DND-41 (cell line): ENCODE measurements at regions not wholly inside any gene's neighbourhood (a gene's known extent, or its start where the extent isn't known, plus 50 kb on each side); places are given as distances from the start of the nearest gene placed in this dataset.

ENCODE experiments used
- ATAC-seq: fragments of 200-7000 bp; cut with Tn5 transposase; 3 replicates; pipeline ENCODE4 v1.9.1; 2021; ENCODE audit warnings: low read depth; ENCODE audit not compliant: insufficient read depth
- DNase-seq: peaks from one replicate; pipeline ENCODE4 v3.0.0-alpha.2; 2020
- H2AFZ ChIP-seq: 2 replicates; pipeline ENCODE4 v1.6.0; 2012; ENCODE audit warnings: low read depth, low read length
- H3K27ac ChIP-seq: 2 replicates; pipeline ENCODE4 v1.5.1; 2012; ENCODE audit warnings: low read length, inconsistent platforms
- H3K27me3 ChIP-seq: fragments of 200-600 bp; sonication (generic); 2 replicates; pipeline ENCODE4 v1.6.0; 2012; ENCODE audit warnings: low read length, mild to moderate bottlenecking, inconsistent platforms; ENCODE audit not compliant: insufficient read depth, poor library complexity
- H3K36me3 ChIP-seq: 2 replicates; pipeline ENCODE4 v1.5.1; 2012; ENCODE audit warnings: low read length, inconsistent platforms; ENCODE audit not compliant: insufficient read depth
- H3K4me1 ChIP-seq: 2 replicates; pipeline ENCODE4 v1.5.1; 2012; ENCODE audit warnings: mild to moderate bottlenecking, low read length; ENCODE audit not compliant: insufficient read depth
- H3K4me2 ChIP-seq: 2 replicates; pipeline ENCODE4 v1.6.0; 2012; ENCODE audit warnings: mild to moderate bottlenecking, moderate library complexity, low read length, inconsistent platforms; ENCODE audit not compliant: insufficient read depth
- H3K4me3 ChIP-seq, 2 experiments: fragments of 200-600 bp in 1 of 2; shearing (Covaris generic) in 1 of 2; 2 replicates each; pipeline ENCODE4 v1.5.1; 2012 to 2016; ENCODE audit warnings: inconsistent platforms in 2 of 2, low read length in 2 of 2, mild to moderate bottlenecking in 2 of 2, low read depth in 1 of 2, moderate library complexity in 1 of 2
- H3K79me2 ChIP-seq: 2 replicates; pipeline ENCODE4 v1.6.0; 2012; ENCODE audit warnings: low read length, inconsistent platforms; ENCODE audit not compliant: insufficient read depth
- H3K9ac ChIP-seq: 2 replicates; pipeline ENCODE4 v1.6.0; 2012; ENCODE audit warnings: low read depth, mild to moderate bottlenecking, inconsistent platforms, low read length, moderate library complexity
- H3K9me3 ChIP-seq: 2 replicates; pipeline ENCODE4 v1.5.1; 2012; ENCODE audit warnings: low read length, moderate library complexity, mild to moderate bottlenecking, inconsistent platforms; ENCODE audit not compliant: insufficient read depth, severe bottlenecking
- H4K20me1 ChIP-seq: 2 replicates; pipeline ENCODE4 v1.6.0; 2012; ENCODE audit warnings: low read length; ENCODE audit not compliant: insufficient read depth
- CTCF ChIP-seq: IDR thresholded peaks from 2 replicates; pipeline ENCODE4 v1.5.1; 2012; ENCODE audit warnings: borderline replicate concordance, low read length, moderate library complexity, mild to moderate bottlenecking; ENCODE audit not compliant: poor library complexity, severe bottlenecking; ENCODE audit errors: extremely low read depth
- EZH2 ChIP-seq: IDR thresholded peaks from 3 replicates; pipeline ENCODE4 v1.6.1; 2012; ENCODE audit warnings: borderline replicate concordance, low read depth, mild to moderate bottlenecking, moderate library complexity, low read length, inconsistent platforms; ENCODE audit not compliant: severe bottlenecking

- H4K20me1 ChIP-seq: no peaks in the 10 kb centered on the region
- no peaks in the 10 kb centered on the region for H3K36me3 ChIP-seq
- H3K9ac ChIP-seq: no peak overlapping the region
- H3K4me1 ChIP-seq: no peaks in the 10 kb centered on the region
- no peaks in the 10 kb centered on the region for H3K27me3 ChIP-seq
- no peaks in the 10 kb centered on the region for H3K9me3 ChIP-seq
- no peak overlapping the region for H2AFZ ChIP-seq
- no peaks in the 10 kb centered on the region for H3K79me2 ChIP-seq
- H3K4me2 ChIP-seq: no peak overlapping the region
- DNase-seq (no peak), ATAC-seq (no peak)
- no peak overlapping the region for H3K4me3 ChIP-seq
- H3K27ac ChIP-seq: no peak overlapping the region
- TF ChIP-seq CTCF (no peak), EZH2 (no peak)
Observed at GRCh38 chr9:102519423-102519822, 475.7 kb upstream of the CYLC2 start.

GRCh38 chr9:102518324-102518723, 476.8 kb upstream of the CYLC2 start:
- Histone ChIP-seq H2AFZ (no peak overlapping the region), H3K36me3 (no peaks in the 10 kb centered on the region), H3K27me3 (no peaks in the 10 kb centered on the region), H3K4me3 (no peak overlapping the region), H3K4me1 (no peaks in the 10 kb centered on the region), H3K27ac (no peak overlapping the region), H3K79me2 (no peaks in the 10 kb centered on the region), H3K9me3 (no peaks in the 10 kb centered on the region), H3K9ac (no peak overlapping the region), H4K20me1 (no peaks in the 10 kb centered on the region), H3K4me2 (no peak overlapping the region)
- no peak for TF ChIP-seq CTCF
- TF ChIP-seq EZH2: no peak
- DNase-seq (no peak), ATAC-seq (no peak)

GRCh38 chr9:102514541-102514940, 480.6 kb upstream of the CYLC2 start:
- Histone ChIP-seq H3K4me3 (no peak overlapping the region), H3K9ac (no peak overlapping the region), H3K36me3 (no peaks in the 10 kb centered on the region), H3K27me3 (no peaks in the 10 kb centered on the region), H3K4me1 (no peaks in the 10 kb centered on the region), H3K79me2 (no peaks in the 10 kb centered on the region), H2AFZ (no peak overlapping the region), H3K4me2 (no peak overlapping the region), H3K9me3 (no peaks in the 10 kb centered on the region), H4K20me1 (no peaks in the 10 kb centered on the region), H3K27ac (no peak overlapping the region)
- no peak for ATAC-seq
- TF ChIP-seq CTCF (no peak), EZH2 (no peak)
- no peak for DNase-seq
